Esophagus muscularis mucosa (tissue), 3 donors: ENCODE measurements at regions not wholly inside any gene's neighbourhood (a gene's known extent, or its start where the extent isn't known, plus 50 kb on each side); places are given as distances from the start of the nearest gene placed in this dataset.

Experiments used
- POLR2A ChIP-seq: fragments of 450-650 bp; IDR thresholded peaks from one replicate; pipeline ENCODE4 v1.6.1; 2017; ENCODE audit warnings: antibody characterized with exemption, moderate library complexity, mild to moderate bottlenecking, low read depth
- TF ChIP-seq, protein P1 (sequence below), 3 experiments: fragments of 200-600 bp in 2 of 3; fragments of 450-650 bp in 1 of 3; sonication (generic) in 2 of 3; IDR thresholded peaks; one replicate each; pipeline ENCODE4 v1.5.1; 2017 to 2019; ENCODE audit warnings: antibody characterized with exemption in 3 of 3, mild to moderate bottlenecking in 2 of 3, moderate library complexity in 1 of 3

DNA sequence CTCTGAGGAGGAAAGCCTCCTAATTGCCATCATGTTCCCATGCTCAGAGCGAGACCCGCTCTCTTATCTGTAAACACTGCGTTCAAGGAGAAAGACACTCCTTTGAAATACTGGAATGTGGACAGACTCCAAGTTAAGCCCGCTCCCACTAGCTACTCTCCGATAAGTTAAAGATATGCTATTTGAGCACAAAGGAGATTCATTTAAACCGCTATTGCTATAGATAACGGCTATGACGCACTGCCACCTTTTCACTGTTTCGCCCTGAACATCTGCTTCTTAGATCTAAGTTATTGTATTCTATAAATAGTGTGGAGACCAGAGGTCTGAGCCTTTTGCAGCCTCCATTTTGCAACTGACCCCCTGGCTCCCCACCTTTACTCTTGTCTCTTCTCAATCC is 82.3 kb downstream of the GPX5 start:
- TF ChIP-seq, protein P1, sequence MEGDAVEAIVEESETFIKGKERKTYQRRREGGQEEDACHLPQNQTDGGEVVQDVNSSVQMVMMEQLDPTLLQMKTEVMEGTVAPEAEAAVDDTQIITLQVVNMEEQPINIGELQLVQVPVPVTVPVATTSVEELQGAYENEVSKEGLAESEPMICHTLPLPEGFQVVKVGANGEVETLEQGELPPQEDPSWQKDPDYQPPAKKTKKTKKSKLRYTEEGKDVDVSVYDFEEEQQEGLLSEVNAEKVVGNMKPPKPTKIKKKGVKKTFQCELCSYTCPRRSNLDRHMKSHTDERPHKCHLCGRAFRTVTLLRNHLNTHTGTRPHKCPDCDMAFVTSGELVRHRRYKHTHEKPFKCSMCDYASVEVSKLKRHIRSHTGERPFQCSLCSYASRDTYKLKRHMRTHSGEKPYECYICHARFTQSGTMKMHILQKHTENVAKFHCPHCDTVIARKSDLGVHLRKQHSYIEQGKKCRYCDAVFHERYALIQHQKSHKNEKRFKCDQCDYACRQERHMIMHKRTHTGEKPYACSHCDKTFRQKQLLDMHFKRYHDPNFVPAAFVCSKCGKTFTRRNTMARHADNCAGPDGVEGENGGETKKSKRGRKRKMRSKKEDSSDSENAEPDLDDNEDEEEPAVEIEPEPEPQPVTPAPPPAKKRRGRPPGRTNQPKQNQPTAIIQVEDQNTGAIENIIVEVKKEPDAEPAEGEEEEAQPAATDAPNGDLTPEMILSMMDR (IDR thresholded peaks at IDR 0.05), result no peak
- TF ChIP-seq POLR2A, result no peak
